ENCODE measurements at regions not wholly inside any gene's neighbourhood (a gene's known extent, or its start where the extent isn't known, plus 50 kb on each side); places are given as distances from the start of the nearest gene placed in this dataset.

DNA sequence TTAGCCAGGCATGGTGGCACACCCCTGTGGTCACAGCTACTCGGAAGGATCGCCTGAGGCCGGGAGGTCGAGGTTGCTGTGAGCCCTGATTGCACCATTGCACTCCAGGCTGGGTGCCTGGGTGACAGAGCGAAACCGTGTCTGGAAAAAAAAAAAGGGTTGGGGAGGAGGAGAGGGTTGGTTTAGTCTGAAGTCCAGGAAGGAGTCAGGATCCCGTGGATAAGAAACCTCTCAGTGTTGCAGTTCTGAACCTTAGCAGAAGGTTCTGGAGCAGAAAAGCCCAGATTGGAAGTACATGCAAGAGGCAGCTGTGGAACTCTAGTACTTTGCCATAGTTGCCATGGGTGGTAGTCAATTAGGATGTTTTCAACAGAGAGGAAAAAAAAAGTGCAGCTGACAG lies 125.2 kb upstream of the CPEB4 start:
- H2AK5ac ChIP-seq (ENCODE audit: low read depth, low read length): no peak overlapping the region
- no peak overlapping the region for H3K4ac ChIP-seq (ENCODE audit: low read length)
- H3K36me3 ChIP-seq (replicated peaks in 1 of 2; ENCODE audit: control insufficient read depth in 2 of 2, insufficient read depth in 2 of 2, low read length in 2 of 2): no peaks in the 10 kb centered on the region
- no peaks in the 10 kb centered on the region for H3K79me1 ChIP-seq (ENCODE audit: low read depth, low read length)
- H3K27me3 ChIP-seq (ENCODE audit: control insufficient read depth in 3 of 3, insufficient read depth in 3 of 3, low read depth in 1 of 3, low read length in 3 of 3): no peaks in the 10 kb centered on the region
- no peak overlapping the region for H2BK5ac ChIP-seq (ENCODE audit: low read length)
- no peak overlapping the region for H2BK15ac ChIP-seq (ENCODE audit: low read length)
- H3K27ac ChIP-seq (replicated peaks; ENCODE audit: low read length): no peak overlapping the region
- no peak overlapping the region for H2AFZ ChIP-seq (ENCODE audit: low read length)
- H3K14ac ChIP-seq (ENCODE audit: low read length): no peak overlapping the region
- no peak overlapping the region for H3K4me2 ChIP-seq (ENCODE audit: insufficient read depth, low read length, poor library complexity, severe bottlenecking)
- H3K4me3 ChIP-seq (ENCODE audit: low read length in 2 of 2): no peak overlapping the region
- H2BK12ac ChIP-seq (ENCODE audit: low read length): no peak overlapping the region
- H3K9me3 ChIP-seq (replicated peaks in 1 of 2; ENCODE audit: control insufficient read depth in 2 of 2, insufficient read depth in 1 of 2, low read depth in 1 of 2, low read length in 2 of 2): no peaks in the 10 kb centered on the region
- no peak overlapping the region for H3K9ac ChIP-seq (ENCODE audit: low read depth, low read length, poor library complexity)
- no peak overlapping the region for H4K8ac ChIP-seq (ENCODE audit: low read depth, low read length)
- DNase-seq (ENCODE audit: low spot score): no peak
- no peak overlapping the region for H3K18ac ChIP-seq (ENCODE audit: low read length)
- H3K4me1 ChIP-seq (ENCODE audit: control insufficient read depth in 2 of 2, insufficient read depth in 1 of 2, low read depth in 1 of 2, low read length in 2 of 2): peaks cover 6 to 7% of the 10 kb centered on the region in 2 donors
- H2BK120ac ChIP-seq (ENCODE audit: low read depth, low read length): no peak overlapping the region
- WGBS, 2 donors (ENCODE audit: extremely low coverage in 2 of 2, insufficient read length in 2 of 2, insufficient replicate concordance in 1 of 2): no CpG with 5 or more reads among the region's 7 CpGs
- no peak overlapping the region for H4K91ac ChIP-seq (ENCODE audit: low read depth, low read length, poor library complexity)
- no peak overlapping the region for H3K23ac ChIP-seq (ENCODE audit: low read depth, low read length, poor library complexity)

- H4K8ac ChIP-seq (ENCODE audit: low read depth, low read length): no peak overlapping the region
- no peak overlapping the region for H3K4me2 ChIP-seq (ENCODE audit: insufficient read depth, low read length, poor library complexity, severe bottlenecking)
- H3K9ac ChIP-seq (ENCODE audit: low read depth, low read length, poor library complexity): no peak overlapping the region
- no peaks in the 10 kb centered on the region for H3K36me3 ChIP-seq (replicated peaks in 1 of 2; ENCODE audit: control insufficient read depth in 2 of 2, insufficient read depth in 2 of 2, low read length in 2 of 2)
- DNase-seq (ENCODE audit: low spot score): no peak
- H3K9me3 ChIP-seq (replicated peaks in 1 of 2; ENCODE audit: control insufficient read depth in 2 of 2, insufficient read depth in 1 of 2, low read depth in 1 of 2, low read length in 2 of 2): no peaks in the 10 kb centered on the region
- H2BK120ac ChIP-seq (ENCODE audit: low read depth, low read length): no peak overlapping the region
- H4K91ac ChIP-seq (ENCODE audit: low read depth, low read length, poor library complexity): no peak overlapping the region
- H3K18ac ChIP-seq (ENCODE audit: low read length): no peak overlapping the region
- H3K4me1 ChIP-seq (ENCODE audit: control insufficient read depth in 2 of 2, insufficient read depth in 1 of 2, low read depth in 1 of 2, low read length in 2 of 2): peaks cover 5 to 7% of the 10 kb centered on the region in 2 donors
- H2AK5ac ChIP-seq (ENCODE audit: low read depth, low read length): no peak overlapping the region
- H2BK12ac ChIP-seq (ENCODE audit: low read length): no peak overlapping the region
- no peaks in the 10 kb centered on the region for H3K27me3 ChIP-seq (ENCODE audit: control insufficient read depth in 3 of 3, insufficient read depth in 3 of 3, low read depth in 1 of 3, low read length in 3 of 3)
- H3K23ac ChIP-seq (ENCODE audit: low read depth, low read length, poor library complexity): no peak overlapping the region
- H3K14ac ChIP-seq (ENCODE audit: low read length): no peak overlapping the region
- H2AFZ ChIP-seq (ENCODE audit: low read length): no peak overlapping the region
- H2BK5ac ChIP-seq (ENCODE audit: low read length): no peak overlapping the region
- no CpG with 5 or more reads among the region's 8 CpGs for WGBS, 2 donors (ENCODE audit: extremely low coverage in 2 of 2, insufficient read length in 2 of 2, insufficient replicate concordance in 1 of 2)
- no peaks in the 10 kb centered on the region for H3K79me1 ChIP-seq (ENCODE audit: low read depth, low read length)
- H3K4ac ChIP-seq (ENCODE audit: low read length): no peak overlapping the region
- no peak overlapping the region for H2BK15ac ChIP-seq (ENCODE audit: low read length)
- H3K4me3 ChIP-seq (ENCODE audit: low read length in 2 of 2): no peak overlapping the region
- H3K27ac ChIP-seq (replicated peaks; ENCODE audit: low read length): no peak overlapping the region
These were observed 124.7 kb upstream of the CPEB4 start for GRCh38 chr5:173763410-173763809.

DNA sequence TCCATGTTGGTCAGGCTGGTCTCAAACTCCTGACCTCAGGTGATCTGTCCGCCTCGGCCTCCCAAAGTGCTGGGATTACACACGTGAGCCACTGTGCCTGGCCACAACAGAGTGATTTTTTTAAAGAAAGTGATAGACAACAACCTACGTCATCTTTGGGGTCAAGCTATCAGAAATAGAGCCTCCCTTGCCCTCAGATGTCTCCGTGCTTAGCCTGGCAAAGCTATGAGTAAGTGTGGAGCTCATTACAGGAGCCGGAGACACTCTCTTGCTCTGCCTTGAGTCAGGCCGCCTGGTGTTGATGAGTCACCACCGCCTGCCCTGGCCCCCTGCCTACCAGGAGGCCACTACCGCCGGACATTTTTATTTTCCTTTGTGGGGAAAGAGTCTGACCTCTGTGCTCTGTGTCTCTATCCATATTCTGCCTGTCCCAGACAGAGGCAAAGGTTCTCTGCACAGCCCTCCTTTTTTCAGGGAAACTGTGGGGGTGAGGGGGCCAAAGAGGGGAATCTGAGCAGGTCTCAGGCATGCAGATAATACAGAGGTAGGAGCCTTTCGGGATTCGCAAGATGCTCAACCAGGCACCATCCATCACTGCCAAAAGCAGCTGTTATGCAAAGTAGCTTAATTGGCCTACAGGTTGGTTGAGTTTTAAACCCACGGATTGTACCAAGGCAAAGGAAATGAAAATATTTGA lies 123.7 kb upstream of the CPEB4 start:
- DNase-seq (ENCODE audit: low spot score): no peak
- WGBS, 2 donors (ENCODE audit: extremely low coverage in 2 of 2, insufficient read length in 2 of 2, insufficient replicate concordance in 1 of 2): no CpG with 5 or more reads among the region's 13 CpGs
- H4K91ac ChIP-seq (ENCODE audit: low read depth, low read length, poor library complexity): no peak overlapping the region

GRCh38 chr5:173765029-173765644 lies 123.0 kb upstream of the CPEB4 start:
- no peaks in the 10 kb centered on the region for H3K79me1 ChIP-seq (ENCODE audit: low read depth, low read length)
- H3K14ac ChIP-seq (ENCODE audit: low read length): no peak overlapping the region
- H3K9me3 ChIP-seq (replicated peaks in 1 of 2; ENCODE audit: control insufficient read depth in 2 of 2, insufficient read depth in 1 of 2, low read depth in 1 of 2, low read length in 2 of 2): no peaks in the 10 kb centered on the region
- H3K27ac ChIP-seq (replicated peaks; ENCODE audit: low read length): no peak overlapping the region
- no peak overlapping the region for H3K18ac ChIP-seq (ENCODE audit: low read length)
- H3K27me3 ChIP-seq (ENCODE audit: control insufficient read depth in 3 of 3, insufficient read depth in 3 of 3, low read depth in 1 of 3, low read length in 3 of 3): no peaks in the 10 kb centered on the region
- H3K4me1 ChIP-seq (ENCODE audit: control insufficient read depth in 2 of 2, insufficient read depth in 1 of 2, low read depth in 1 of 2, low read length in 2 of 2): peaks cover 5 to 7% of the 10 kb centered on the region in 2 donors
- H3K4me3 ChIP-seq (ENCODE audit: low read length in 2 of 2): no peak overlapping the region
- DNase-seq (ENCODE audit: low spot score): no peak
- no peak overlapping the region for H3K4me2 ChIP-seq (ENCODE audit: insufficient read depth, low read length, poor library complexity, severe bottlenecking)
- H3K23ac ChIP-seq (ENCODE audit: low read depth, low read length, poor library complexity): no peak overlapping the region
- H2BK120ac ChIP-seq (ENCODE audit: low read depth, low read length): no peak overlapping the region
- no peak overlapping the region for H3K4ac ChIP-seq (ENCODE audit: low read length)
- H4K8ac ChIP-seq (ENCODE audit: low read depth, low read length): no peak overlapping the region
- H2BK12ac ChIP-seq (ENCODE audit: low read length): no peak overlapping the region
- peak overlapping the region; percentile 90 for H2AFZ ChIP-seq (ENCODE audit: low read length)
- no peaks in the 10 kb centered on the region for H3K36me3 ChIP-seq (replicated peaks in 1 of 2; ENCODE audit: control insufficient read depth in 2 of 2, insufficient read depth in 2 of 2, low read length in 2 of 2)
- no CpG with 5 or more reads among the region's 9 CpGs for WGBS, 2 donors (ENCODE audit: extremely low coverage in 2 of 2, insufficient read length in 2 of 2, insufficient replicate concordance in 1 of 2)
- H2AK5ac ChIP-seq (ENCODE audit: low read depth, low read length): no peak overlapping the region
- no peak overlapping the region for H4K91ac ChIP-seq (ENCODE audit: low read depth, low read length, poor library complexity)
- no peak overlapping the region for H2BK15ac ChIP-seq (ENCODE audit: low read length)
- H3K9ac ChIP-seq (ENCODE audit: low read depth, low read length, poor library complexity): no peak overlapping the region
- H2BK5ac ChIP-seq (ENCODE audit: low read length): no peak overlapping the region

More for the DNA sequence above, 123.7 kb upstream of the CPEB4 start:
- Histone ChIP-seq H3K79me1 (ENCODE audit: low read depth, low read length) (no peaks in the 10 kb centered on the region), H3K4ac (ENCODE audit: low read length) (no peak overlapping the region), H2AFZ (ENCODE audit: low read length) (peak overlapping the region; percentile 90), H3K4me2 (ENCODE audit: insufficient read depth, low read length, poor library complexity, severe bottlenecking) (no peak overlapping the region), H3K4me1 (ENCODE audit: control insufficient read depth in 2 of 2, insufficient read depth in 1 of 2, low read depth in 1 of 2, low read length in 2 of 2) (peaks cover 5 to 7% of the 10 kb centered on the region in 2 donors), H3K36me3 (replicated peaks in 1 of 2; ENCODE audit: control insufficient read depth in 2 of 2, insufficient read depth in 2 of 2, low read length in 2 of 2) (no peaks in the 10 kb centered on the region), H4K8ac (ENCODE audit: low read depth, low read length) (no peak overlapping the region), H2BK15ac (ENCODE audit: low read length) (no peak overlapping the region), H3K23ac (ENCODE audit: low read depth, low read length, poor library complexity) (no peak overlapping the region), H2AK5ac (ENCODE audit: low read depth, low read length) (no peak overlapping the region), H2BK5ac (ENCODE audit: low read length) (no peak overlapping the region), H3K27ac (replicated peaks; ENCODE audit: low read length) (no peak overlapping the region), H3K14ac (ENCODE audit: low read length) (no peak overlapping the region), H3K18ac (ENCODE audit: low read length) (no peak overlapping the region), H3K9me3 (replicated peaks in 1 of 2; ENCODE audit: control insufficient read depth in 2 of 2, insufficient read depth in 1 of 2, low read depth in 1 of 2, low read length in 2 of 2) (no peaks in the 10 kb centered on the region), H3K9ac (ENCODE audit: low read depth, low read length, poor library complexity) (no peak overlapping the region), H2BK120ac (ENCODE audit: low read depth, low read length) (no peak overlapping the region), H3K4me3 (ENCODE audit: low read length in 2 of 2) (no peak overlapping the region), H3K27me3 (ENCODE audit: control insufficient read depth in 3 of 3, insufficient read depth in 3 of 3, low read depth in 1 of 3, low read length in 3 of 3) (no peaks in the 10 kb centered on the region), H2BK12ac (ENCODE audit: low read length) (no peak overlapping the region)
